ENCODE measurements at regions not wholly inside any gene's neighbourhood (a gene's known extent, or its start where the extent isn't known, plus 50 kb on each side); places are given as distances from the start of the nearest gene placed in this dataset.

DNA sequence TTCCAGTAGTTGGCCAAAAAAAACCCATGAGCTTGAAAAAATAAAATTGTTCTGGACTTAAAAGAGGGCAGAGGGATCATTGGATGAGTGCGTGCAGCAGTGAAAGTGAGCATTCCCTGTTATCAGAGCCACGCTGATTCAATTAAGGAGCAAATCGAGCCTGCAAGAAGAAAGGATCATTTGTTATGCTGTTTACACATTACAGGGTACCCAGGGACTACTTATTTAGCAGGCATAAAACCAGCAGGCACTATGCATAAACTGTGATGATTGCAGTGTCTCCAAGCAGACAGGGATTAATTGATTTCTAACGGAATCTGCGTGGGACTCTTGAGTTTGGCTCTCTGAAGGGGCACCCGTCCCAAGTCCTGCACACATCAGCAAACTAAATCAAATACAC is 83.5 kb downstream of the SHOX start:
- no peak for DNase-seq (ENCODE audit: extremely low read depth in 1 of 2, low read depth in 1 of 2)

Measured in activated CD8-positive, alpha-beta memory T cell treated with anti-CD3 and anti-CD28 coated beads for 1 hour (primary cell).